DMS53 (cell line): ENCODE measurements at regions not wholly inside any gene's neighbourhood (a gene's known extent, or its start where the extent isn't known, plus 50 kb on each side); places are given as distances from the start of the nearest gene placed in this dataset.
"Not testable (repeated sequence)": the region's sequence is repeated elsewhere in the genome, so short reads cannot be mapped to it uniquely, and the experiment has no call there.

Experiments used
- DNase-seq: peaks from one replicate; lab custom pipeline; 2025; lab: John Stamatoyannopoulos, UW

DNA sequence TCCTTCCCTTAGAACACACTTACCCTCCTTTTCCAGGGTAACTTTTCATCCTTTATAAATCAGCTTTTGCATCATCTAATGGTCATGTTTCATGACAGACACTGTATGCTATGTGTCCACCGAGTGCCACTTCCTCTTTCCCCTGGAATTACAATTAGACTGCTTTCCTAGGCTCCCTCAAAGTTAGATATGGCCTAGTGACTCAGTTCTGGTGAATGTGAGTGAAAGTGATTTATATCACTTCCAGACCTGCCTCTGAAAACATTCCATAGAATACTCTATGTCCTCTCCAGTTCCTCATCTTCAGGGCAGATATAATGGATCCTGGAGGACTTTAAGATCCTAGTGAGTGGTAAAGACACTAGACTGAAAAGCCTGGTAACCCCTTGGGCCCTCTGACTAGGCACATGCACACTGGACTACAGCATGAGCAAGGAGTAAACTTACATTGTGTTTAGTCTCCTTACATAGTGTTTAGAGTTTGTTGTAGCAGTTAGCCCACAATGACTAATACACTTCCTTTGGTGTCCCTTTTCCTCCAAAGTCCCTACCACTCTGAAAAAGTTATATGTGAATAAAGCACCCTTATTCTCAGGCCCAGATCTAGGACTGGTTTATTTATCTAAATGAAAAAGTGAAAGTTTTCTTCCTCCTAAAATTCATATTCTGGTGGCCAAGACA is 59.3 kb downstream of the GPR88 start:
- no peak for DNase-seq

DNA sequence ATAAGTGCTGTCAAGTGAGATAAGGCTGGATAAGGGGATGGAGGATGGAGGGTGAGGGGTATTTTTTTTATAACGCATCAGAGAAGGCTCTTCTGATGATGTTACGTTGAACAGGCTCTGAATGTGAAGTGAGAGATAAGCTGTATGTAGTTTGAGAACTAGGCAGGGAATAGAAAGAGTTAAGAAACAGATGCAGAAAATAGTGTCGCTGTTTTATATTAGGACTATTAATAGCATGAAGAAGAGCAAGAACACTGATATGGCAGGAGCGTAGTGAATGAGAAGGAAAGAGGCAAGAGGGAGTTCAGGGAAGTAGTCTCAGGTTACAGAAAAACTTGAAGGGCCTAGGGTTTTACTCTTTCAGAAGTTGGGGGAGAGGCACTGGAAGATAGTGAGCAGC is 59.8 kb downstream of the GPR88 start:
- no peak for DNase-seq

DNA sequence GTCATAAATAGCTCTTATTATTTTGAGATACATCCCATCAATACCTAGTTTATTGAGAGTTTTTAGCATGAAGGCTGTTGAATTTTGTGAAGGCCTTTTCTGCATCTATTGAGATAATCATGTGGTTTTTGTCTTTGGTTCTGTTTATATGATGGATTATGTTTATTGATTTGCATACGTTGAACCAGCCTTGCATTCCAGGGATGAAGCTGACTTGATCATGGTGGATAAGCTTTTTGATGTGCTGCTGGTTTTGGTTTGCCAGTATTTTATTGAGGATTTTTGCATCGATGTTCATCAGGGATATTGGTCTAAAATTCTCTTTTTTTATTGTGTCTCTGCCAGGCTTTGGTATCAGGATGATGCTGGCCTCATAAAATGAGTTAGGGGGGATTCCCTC is 62.4 kb downstream of the GPR88 start:
- not testable (repeated sequence) for DNase-seq

DNA sequence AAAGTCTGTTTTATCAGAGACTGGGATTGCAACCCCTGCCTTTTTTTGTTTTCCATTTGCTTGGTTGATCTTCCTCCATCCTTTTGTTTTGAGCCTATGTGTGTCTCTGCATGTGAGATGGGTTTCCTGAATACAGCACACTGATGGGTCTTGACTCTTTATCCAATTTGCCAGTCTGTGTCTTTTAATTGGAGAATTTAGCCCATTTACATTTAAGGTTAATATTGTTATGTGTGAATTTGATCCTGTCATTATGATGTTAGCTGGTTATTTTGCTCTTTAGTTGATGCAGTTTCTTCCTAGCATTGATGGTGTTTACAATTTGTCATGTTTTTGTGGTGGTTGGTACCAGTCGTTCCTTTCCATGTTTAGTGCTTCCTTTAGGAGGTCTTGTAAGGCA is 64.1 kb downstream of the GPR88 start:
- DNase-seq: not testable (repeated sequence)

DNA sequence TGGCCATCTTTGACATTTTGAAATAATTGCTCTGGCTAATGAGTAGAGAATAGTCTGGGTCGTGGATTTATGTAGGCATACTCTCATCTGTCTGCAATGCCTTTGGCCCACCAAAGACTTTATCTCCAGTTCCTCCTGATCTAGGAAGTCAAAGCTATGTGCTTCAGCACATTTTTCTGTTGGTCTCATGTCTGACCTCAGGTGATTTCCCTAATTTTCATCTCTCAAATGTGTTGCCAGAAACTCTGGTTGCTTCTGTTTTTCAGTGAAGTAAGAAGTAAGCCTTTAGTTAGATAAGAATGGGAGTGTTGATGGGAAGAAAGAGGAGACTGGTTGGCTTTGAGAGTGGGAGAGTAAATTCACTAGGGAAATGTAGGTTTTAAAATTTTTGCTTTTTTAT is 66.4 kb downstream of the GPR88 start:
- DNase-seq: no peak

DNA sequence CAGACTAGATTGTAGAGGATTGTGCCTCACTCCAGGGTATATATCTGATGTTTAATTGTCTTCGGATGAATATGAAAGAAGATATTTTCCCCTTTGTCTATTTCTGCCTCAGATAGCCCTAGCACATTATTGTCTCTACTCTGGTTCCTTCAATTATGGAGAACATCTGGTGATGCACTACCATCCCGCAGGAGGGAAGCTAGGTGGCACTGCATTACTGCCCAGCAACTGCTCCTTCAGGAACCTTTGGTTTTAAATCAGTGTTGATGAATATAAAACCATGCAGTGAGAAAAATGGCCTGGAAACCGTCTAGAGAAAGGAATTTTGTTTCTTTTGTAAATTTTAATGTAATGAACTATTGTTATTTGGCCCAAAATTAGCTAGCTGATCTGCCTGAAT is 68.5 kb downstream of the GPR88 start:
- DNase-seq: peak; percentile 83

DNA sequence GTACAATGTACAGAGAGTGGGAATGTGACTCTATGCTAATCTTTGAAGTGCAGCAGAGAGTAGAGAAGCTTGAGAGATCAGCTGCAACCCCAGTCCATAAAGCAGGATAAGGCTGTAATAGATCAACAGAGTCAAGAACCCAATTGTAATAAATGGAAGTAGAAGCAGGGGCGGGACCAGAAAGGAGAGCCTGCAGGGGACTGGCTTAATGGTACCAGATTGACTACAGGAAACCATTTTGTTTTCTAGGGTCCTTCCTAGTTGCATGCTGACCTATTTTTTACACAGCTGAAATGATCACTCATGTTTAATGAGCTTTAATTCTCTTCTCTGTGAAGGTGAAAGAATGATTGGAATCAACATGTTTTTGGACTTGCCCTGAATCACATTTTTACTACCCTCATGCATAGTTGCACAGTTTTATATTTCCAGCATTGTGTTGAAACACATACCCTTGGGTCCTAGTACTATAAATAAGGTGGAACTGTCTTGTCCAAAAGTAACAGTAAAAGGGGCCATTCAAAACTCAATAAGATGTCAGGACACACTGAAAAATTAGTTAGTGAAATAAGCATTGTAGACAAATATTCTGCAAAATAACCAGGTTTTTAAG is 69.8 kb downstream of the GPR88 start:
- DNase-seq: no peak

DNA sequence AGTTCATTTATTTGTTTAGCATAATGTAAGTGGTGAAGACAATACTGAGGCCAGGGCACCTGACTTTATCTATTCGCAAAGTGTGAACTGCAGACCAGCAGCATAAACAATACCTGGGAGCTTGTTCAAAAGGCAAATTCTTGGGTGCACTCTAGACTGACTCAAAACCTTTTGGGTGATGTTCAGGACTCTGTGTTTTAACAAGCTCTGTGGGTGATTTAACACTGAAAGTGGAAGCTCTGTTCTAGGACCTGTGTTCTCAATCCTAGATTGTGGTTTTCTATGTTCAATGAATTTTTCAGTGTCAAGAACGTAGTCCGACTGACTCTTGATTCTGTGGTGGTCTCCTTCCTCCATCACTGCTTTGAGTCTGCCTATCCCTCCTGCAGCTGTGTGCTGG is 71.9 kb downstream of the GPR88 start:
- DNase-seq: no peak

DNA sequence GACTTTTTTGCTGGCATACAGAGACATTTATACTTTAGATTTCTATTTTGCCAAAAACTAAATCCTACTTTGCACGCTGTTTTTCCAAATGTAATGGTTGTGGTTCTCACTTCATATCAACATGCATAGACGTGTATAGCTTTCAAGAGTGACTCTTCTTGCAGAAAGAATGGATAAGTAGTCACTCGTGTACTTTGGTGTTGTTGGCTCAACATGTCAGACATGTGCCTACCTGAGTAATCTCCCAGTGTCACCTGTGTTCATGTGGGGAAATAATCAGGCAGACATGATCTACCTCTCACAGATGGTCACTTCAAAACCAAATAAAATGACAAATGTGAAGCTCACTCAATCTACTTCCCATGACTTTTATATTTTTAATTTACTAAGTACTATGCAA is 73.1 kb downstream of the GPR88 start:
- DNase-seq: no peak

DNA sequence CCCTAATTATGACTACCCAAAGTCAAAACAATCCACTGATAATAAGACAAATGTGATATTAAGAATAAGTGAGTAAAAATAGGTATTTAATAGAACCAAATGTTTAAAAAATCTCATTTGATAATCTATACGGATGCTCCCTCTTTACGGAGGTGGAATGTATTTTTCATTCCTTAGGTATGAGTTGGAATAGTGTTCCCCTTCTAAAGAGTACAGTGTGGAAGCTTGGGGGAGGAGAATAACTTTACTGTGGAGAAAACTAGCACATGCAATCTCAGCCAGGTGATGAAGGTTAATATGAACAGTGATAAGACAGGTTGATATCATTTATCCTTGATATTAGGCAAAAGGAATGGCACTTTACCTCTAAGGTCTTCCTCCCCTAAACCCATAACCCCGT is 74.6 kb downstream of the GPR88 start:
- DNase-seq: no peak

DNA sequence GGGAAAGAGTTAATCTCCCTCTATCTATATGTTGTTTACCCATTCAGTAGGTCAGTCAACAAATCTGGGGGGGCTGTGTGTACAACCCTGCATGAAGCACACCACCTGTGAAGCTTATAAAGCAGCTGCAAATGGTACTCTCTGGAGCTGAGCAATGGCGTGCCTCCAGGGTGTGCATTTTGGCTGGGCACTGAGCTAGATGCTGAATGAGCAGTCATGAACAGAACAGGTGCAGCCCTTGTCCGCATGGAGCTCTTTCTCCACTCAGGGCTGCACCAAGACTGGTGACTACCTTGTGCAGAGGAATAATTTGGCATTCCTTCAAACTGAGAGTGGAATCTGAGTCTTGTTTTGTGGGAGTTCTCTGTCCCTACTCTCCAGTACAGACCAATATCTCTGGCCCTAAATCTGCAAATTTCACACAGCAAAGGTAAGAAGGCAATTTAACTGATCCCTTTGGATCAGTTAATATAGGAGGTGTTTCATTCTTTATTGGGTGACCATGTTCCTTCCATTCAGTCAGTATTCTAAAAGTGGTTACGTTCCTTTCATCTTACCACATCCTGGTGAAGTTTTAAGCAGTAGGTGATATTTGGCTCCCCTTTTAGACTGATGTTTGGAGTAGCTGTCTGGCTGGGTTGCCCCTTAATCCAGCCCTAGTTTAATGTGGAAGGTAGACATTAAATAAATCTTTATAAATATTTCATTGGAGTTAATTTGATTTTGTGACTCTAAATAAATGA is 76.0 kb downstream of the GPR88 start:
- DNase-seq: no peak

DNA sequence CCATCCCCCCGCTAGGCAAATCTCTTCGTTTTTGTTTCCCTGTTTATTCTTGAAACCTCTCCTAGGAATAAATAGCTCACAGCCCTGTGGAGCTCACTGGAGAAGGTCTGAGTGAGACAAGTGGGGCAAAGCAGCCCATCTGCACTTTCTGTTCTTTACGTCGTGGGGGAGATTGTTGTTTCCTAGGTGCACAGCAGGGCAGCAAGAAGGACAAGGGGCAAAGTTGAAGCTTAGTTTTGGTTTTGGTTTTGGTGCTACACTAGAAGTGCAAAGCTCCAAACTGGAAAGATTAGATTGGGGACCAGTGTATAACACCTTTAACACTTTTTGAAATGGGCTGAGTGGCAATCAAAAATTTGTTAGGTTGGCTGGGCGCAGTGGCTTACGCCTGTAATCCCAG is 76.6 kb downstream of the GPR88 start:
- no peak for DNase-seq

DNA sequence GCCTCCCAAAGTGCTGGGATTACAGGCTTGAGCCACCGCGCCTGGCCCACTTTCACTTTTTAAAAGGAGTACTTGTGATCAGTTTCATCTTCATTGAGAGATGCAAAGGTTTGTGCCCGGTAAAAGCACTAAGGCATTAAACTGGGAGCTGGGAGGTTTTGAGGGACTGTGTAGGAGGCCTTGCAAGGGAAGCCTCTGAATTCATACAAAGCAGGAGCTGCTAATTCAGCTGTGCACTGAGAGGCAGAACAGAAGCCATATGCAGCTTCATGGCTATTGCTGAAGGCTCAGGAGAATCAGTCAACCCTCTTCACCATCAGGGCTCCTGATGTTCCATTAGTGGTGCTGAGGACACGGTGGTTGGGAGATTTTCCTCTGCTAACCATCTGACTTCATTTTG is 77.7 kb downstream of the GPR88 start:
- DNase-seq: no peak

DNA sequence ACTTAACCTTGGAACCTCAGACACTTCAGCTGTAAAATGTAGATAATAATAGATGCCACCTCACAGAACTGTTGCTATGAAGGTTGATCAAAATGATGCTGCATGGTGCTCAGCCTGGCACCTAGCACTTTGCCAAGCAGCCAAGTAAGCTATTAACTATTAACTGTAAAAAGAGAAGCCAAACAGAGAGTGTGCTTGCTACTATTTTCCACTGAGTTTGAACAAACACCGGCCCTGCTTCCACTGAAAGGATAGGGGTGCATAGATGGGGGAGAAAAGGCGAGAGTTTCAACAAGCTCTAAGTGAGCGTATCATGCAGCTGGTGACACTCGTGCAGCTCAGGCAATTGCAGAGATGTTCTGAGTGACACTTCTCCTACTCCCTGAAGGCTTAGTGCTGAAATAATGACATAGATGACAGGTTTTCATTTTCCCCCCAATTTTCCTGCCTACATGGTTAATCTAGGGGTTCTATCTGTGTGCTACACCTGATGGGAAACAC is 78.2 kb downstream of the GPR88 start:
- DNase-seq: no peak

DNA sequence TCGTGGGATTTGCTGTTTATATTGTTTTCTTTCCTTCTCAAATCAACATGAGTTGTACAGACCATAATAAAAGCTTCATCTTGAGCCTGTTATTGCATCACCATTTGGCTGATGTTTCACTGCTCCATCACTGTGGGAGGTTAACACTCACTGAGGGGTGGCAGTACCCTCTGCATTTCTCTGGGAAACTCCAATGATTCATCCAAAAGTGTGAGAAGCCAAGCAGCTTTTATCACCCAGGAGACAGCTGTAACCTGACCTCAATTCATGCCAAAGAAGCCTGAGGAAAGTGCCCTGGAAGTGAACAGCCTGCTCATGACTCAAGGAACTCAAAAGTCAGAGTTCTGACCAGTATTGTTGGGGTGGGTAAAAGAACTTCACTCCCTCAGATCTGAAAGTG is 84.1 kb downstream of the GPR88 start:
- DNase-seq: peak; percentile 74

DNA sequence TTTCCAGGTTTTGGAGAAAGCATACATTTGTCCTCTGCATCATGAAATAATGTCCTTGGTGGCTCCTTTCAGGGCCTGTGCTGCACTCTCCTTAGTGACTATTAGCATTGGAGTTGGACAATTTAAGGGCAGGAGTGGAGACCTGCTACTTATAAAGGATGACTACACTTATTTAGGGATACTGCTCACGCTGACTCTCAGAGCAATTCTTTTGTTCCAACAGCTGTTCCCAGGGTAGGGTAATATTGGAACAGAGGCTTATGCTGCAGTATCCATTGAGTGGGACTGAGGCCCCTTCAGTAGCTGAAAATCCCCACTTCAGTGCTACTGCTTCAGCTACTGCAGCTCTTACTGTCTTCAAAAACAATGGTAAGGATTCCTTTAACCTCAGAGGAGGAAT is 84.6 kb downstream of the GPR88 start:
- DNase-seq: no peak

DNA sequence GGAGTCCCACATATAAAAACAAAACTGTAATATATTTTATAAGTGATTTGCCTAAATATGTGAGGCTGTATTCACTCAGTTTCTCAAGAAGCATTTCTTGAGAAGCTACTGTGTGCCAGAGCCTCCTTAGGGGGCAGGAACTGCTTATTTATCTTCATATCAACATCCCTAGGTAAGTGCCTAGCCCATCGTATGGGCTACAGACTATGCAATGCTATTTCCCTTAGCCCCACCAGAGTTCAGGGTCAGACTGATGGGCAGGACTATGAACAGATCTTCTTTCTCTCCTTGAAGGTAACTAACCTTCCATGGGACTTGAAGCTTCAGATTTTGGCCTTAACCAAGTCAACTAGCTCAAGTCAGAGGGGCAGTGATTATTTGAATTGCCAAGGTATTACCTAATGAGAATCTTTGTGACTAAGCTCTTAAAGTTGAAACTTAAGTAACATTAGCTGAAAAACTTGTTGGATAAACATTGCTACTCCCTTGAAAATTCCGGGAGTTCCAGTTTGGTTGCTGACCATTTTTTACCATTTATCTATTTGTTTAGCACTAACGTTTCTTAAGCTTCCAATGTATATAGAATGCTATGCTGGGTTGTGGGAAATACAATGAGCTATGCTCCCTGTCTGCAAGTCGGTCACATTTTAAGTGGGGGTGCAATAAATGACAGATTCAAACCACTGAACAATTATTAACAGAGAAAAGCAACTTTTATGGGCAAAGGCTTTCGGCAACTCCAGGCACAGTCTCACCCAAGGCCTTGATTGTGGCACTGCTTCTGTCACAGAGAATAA is 85.2 kb downstream of the GPR88 start:
- no peak for DNase-seq

DNA sequence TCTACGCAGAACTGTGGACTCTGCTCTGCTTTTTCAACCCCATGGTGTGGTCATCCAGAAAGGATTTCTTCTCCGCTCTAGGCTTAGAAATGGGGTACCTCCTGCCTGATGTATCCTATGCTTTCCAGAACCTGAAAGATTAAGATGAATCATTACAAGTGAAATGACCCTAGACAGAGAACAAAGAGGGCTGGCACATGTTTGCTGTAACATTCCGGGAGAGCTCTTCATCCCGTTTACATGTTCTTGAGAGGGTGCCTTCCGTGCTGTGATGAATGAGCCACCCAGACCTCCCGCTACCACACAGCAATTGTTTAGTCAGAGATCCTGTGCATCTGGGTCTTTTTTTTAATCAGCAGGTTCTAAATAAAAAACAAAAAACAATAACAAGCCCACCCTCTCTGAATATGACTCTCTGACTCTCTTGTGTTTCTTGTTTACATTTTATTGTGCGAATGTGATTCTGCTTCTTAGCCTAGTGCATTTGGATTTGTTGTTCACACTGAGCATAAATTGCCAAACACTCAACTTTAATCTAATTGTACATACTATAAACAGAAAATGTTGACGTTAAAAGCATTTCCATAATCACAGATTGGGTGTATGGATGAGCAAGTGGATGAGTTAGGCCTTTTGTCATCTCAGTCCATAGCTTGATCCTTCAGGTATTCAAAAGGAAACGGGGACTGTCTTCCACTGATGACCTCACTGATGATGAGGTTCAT is 87.1 kb downstream of the GPR88 start:
- peak; percentile 68 for DNase-seq

DNA sequence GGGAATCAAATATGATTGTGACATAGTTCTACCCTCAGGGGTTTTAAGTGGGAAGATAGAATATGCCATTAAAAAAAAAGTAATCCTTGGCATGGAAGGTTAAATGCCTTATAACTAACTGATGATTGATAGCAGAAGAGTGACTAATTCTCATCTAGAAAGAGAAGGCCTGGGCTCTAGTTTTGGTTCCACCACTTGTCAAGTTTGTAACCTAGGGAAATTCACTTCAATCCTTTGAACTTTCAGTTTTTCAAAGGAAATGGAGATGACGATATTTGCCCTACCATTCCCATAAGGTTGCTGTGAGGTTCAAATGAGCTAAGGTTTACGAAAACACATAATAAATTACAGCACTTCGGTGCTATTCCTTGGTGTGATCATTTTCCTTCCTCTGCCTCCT is 88.5 kb downstream of the GPR88 start:
- DNase-seq: no peak

DNA sequence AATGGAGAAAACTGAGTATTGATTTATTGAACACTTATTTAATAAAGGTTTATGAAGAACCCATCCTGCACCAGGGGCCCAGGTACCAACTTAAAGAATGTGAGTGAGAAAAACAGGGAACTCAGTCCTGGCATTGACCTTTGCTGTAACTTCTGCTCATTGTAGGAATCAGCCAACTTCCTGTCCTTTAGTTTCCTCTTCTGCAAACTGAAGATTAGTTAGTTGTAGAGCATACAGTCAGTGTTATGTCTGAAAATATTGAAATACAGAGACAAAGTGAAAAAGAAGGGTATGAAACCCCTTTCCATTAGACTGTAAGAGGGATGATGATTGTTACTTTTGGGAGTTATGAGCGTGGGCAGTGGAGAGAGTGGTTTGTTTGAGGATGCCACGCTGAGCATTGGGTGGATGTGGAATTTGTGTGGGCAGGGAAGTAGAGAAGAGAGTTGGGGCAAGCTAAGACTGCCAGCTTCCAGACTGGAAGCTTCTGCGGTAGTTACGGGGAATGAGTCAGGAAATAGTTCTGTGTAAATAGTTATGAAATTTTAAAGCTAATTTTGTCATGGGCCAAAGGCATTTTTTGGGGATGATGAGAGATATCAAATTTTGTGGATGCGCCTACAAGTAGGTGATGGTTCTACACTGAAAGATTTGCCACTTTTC is 89.2 kb downstream of the GPR88 start:
- DNase-seq: no peak

DNA sequence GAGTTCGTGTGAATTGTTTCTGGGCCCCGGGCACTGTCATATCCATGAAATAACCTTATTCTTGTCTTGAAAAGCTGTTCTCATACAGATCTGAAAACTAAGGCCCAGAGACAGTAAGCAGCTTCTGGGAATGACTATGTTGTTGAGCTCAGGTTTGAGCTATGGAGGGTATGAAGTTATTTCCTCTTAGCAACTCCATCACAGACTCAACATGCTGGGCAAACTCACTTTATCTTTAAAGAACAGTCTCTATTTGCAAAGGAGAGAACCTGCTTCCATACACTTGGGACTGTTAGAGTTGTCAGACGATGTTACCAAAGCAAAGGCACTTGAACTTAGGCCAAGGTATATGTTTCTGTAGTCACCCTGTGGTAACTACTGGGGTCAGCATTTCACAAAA is 90.0 kb downstream of the GPR88 start:
- no peak for DNase-seq
